Breast epithelium (tissue), 3 donors: ENCODE measurements at regions not wholly inside any gene's neighbourhood (a gene's known extent, or its start where the extent isn't known, plus 50 kb on each side); places are given as distances from the start of the nearest gene placed in this dataset.

Experiments
- POLR2A ChIP-seq: fragments of 450-650 bp; IDR thresholded peaks from one replicate; pipeline ENCODE4 v1.6.1; 2016; ENCODE audit warnings: antibody characterized with exemption, mild to moderate bottlenecking, moderate library complexity
- POLR2AphosphoS5 ChIP-seq, 3 donors: sonication (generic); formaldehyde crosslinking; IDR thresholded peaks; one replicate each; pipeline ENCODE4 v1.6.1; 2017; ENCODE audit warnings: antibody characterized with exemption in 3 of 3
- TF ChIP-seq, protein P1 (sequence below), 3 donors: fragments of 450-650 bp; IDR thresholded peaks; one replicate each; pipeline ENCODE4 v1.5.1; 2016 to 2017; ENCODE audit warnings: antibody characterized with exemption in 3 of 3, mild to moderate bottlenecking in 3 of 3, moderate library complexity in 3 of 3

DNA sequence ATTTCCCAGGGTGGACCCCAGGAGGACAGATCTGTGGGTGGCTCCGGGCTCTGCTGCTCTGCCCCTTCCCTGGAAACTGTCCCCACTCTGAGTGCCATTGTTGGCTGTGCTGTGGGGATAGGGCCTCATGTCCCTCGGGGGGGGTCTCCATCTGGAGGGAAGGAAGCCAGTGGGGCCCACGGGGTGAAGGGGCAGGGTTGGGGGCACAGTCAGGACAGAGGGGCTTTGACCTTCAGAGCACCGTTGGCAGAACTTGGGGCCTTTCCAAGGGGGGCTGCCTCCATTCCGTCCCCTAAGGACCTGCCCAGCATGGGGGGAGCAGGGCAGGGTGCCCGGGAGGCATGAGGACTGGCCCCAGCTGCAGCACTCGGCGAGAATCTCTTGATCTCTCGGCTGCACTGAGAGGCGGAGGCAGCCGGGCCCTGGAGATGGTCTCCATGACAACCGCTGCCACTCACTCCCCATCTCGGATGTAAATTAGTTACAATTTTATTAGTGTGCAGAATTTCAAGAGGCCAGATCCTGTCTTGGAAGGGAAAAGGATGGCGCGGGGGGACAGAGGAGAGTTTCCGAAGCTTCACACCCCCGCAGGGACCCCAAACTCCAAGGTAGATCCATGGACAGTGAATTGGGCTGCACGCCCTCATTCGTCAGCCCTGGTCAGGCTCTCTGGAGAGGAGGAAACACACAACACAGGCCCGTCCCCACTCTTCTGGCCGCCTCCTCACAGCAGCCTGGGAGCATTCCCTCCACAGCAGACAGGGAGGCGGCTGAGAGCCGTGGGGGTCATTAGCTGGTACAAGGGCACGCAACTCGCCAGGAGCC, 216.2 kb upstream of the IER5L start:
- TF ChIP-seq, protein P1, sequence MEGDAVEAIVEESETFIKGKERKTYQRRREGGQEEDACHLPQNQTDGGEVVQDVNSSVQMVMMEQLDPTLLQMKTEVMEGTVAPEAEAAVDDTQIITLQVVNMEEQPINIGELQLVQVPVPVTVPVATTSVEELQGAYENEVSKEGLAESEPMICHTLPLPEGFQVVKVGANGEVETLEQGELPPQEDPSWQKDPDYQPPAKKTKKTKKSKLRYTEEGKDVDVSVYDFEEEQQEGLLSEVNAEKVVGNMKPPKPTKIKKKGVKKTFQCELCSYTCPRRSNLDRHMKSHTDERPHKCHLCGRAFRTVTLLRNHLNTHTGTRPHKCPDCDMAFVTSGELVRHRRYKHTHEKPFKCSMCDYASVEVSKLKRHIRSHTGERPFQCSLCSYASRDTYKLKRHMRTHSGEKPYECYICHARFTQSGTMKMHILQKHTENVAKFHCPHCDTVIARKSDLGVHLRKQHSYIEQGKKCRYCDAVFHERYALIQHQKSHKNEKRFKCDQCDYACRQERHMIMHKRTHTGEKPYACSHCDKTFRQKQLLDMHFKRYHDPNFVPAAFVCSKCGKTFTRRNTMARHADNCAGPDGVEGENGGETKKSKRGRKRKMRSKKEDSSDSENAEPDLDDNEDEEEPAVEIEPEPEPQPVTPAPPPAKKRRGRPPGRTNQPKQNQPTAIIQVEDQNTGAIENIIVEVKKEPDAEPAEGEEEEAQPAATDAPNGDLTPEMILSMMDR (IDR thresholded peaks at IDR 0.05), result no peak
- TF ChIP-seq POLR2A (no peak), POLR2AphosphoS5 (IDR thresholded peaks at IDR 0.05) (no peak)
